ENCODE measurements at regions not wholly inside any gene's neighbourhood (a gene's known extent, or its start where the extent isn't known, plus 50 kb on each side); places are given as distances from the start of the nearest gene placed in this dataset.

GRCh38 chr7:35362341-35362740 is 108.4 kb upstream of the TBX20 start:
- TF ChIP-seq EZH2 (IDR thresholded peaks at IDR 0.05; ENCODE audit: borderline replicate concordance, insufficient read depth, low read length, poor library complexity, severe bottlenecking) (no peak), CTCF (IDR thresholded peaks at IDR 0.05; ENCODE audit: poor library complexity, severe bottlenecking) (no peak)
